ENCODE measurements at regions not wholly inside any gene's neighbourhood (a gene's known extent, or its start where the extent isn't known, plus 50 kb on each side); places are given as distances from the start of the nearest gene placed in this dataset.

DNA sequence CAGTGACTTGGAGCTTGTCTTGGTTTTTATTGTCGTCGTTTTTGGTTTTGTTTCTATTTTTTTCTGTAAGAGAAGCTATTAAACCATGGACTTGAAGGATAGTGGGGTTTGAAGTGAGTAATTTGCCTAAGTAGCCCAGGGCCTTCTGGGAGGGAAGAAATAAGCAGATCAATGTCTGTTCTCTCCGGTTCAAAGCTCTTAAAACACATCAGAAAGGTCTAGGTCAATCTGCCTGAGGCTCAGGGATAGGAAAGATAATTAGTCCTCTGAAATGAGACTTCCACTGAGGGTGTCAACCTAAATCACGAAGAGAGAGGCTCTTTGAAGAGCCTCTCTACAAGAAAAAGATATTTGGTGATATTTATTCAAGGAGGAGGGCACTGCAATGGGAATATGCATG is 178.0 kb downstream of the MATN1 start:
- Histone ChIP-seq H3K4me2 (ENCODE audit: control insufficient read depth, insufficient read depth) (no peak overlapping the region), H4K20me1 (ENCODE audit: control insufficient read depth, insufficient read depth) (no peaks in the 10 kb centered on the region), H3K36me3 (ENCODE audit: control insufficient read depth in 2 of 2, insufficient read depth in 2 of 2, low read length in 1 of 2) (no peaks in the 10 kb centered on the region), H3K27me3 (replicated peaks in 1 of 2; ENCODE audit: control insufficient read depth in 2 of 2, insufficient read depth in 2 of 2, low read length in 1 of 2) (no peaks in the 10 kb centered on the region), H3K79me2 (ENCODE audit: control insufficient read depth, insufficient read depth, low read length) (no peaks in the 10 kb centered on the region), H3K9ac (ENCODE audit: control insufficient read depth, insufficient read depth, low read length) (no peak overlapping the region), H3K27ac (ENCODE audit: control insufficient read depth, insufficient read depth) (no peak overlapping the region), H2AFZ (ENCODE audit: control insufficient read depth, low read depth, low read length) (no peak overlapping the region), H3K4me3 (no peak overlapping the region), H3K9me3 (replicated peaks; ENCODE audit: control insufficient read depth, insufficient read depth, low read length) (no peaks in the 10 kb centered on the region; the same call in 2 of the 3 replicates), H3K4me1 (ENCODE audit: control insufficient read depth, insufficient read depth, low read length) (no peaks in the 10 kb centered on the region)
- in situ Hi-C loops (cut with MboI), result no loop called here
- ChIA-PET SMC1A (ENCODE audit: uncharacterized antibody, unreplicated experiment) (interaction anchor here (0.8 to 1.8 kb wide), 2 partner anchors 11 to 12 kb away, joined by 3 to 5 read pairs; no protein-coding TSS in a partner anchor), CTCF (no interaction called here), POLR2A (no interaction called here), RAD21 (ENCODE audit: unreplicated experiment) (no interaction called here)
- ATAC-seq (no peak), DNase-seq (ENCODE audit: low read depth, low spot score) (no peak), FAIRE-seq (no peak)
- 0% methylated on average over 4 of the region's 4 CpGs for WGBS (ENCODE audit: insufficient coverage, insufficient replicate concordance, low lambda C conversion rate, missing lambda C conversion rate)
- no TSS peak for BruUV-seq (replicated peaks)
- intact Hi-C loops (cut with micrococcal nuclease; ENCODE audit: unreplicated experiment), result no loop called here
- no peak for TF ChIP-seq SUZ12 (IDR thresholded peaks at IDR 0.05; ENCODE audit: unreplicated experiment)
- no peak for TF ChIP-seq CHD4 (IDR thresholded peaks at IDR 0.05)
- no peak for TF ChIP-seq RBBP5 (conservative IDR thresholded peaks at IDR 0.05)
- TF ChIP-seq, protein P1, sequence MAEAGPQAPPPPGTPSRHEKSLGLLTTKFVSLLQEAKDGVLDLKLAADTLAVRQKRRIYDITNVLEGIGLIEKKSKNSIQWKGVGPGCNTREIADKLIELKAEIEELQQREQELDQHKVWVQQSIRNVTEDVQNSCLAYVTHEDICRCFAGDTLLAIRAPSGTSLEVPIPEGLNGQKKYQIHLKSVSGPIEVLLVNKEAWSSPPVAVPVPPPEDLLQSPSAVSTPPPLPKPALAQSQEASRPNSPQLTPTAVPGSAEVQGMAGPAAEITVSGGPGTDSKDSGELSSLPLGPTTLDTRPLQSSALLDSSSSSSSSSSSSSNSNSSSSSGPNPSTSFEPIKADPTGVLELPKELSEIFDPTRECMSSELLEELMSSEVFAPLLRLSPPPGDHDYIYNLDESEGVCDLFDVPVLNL (IDR thresholded peaks at IDR 0.05; ENCODE audit: low read depth, low read length), result no peak
- no peak for TF ChIP-seq YBX1 (IDR thresholded peaks at IDR 0.05)
- no peak for TF ChIP-seq SRF (IDR thresholded peaks at IDR 0.05; ENCODE audit: low read depth in 2 of 2, low read length in 2 of 2)
- no peak for TF ChIP-seq RUNX3 (IDR thresholded peaks at IDR 0.05; ENCODE audit: low read length)
- TF ChIP-seq TARDBP (IDR thresholded peaks at IDR 0.05; ENCODE audit: borderline replicate concordance), result no peak
- no peak for TF ChIP-seq IKZF1 (conservative IDR thresholded peaks at IDR 0.05)
- TF ChIP-seq CHD1 (IDR thresholded peaks at IDR 0.05; ENCODE audit: low read depth, low read length), result no peak
- no peak for TF ChIP-seq ATF7 (IDR thresholded peaks at IDR 0.05; ENCODE audit: low read depth)
- TF ChIP-seq ZNF384 (IDR thresholded peaks at IDR 0.05; ENCODE audit: borderline replicate concordance, low read depth, low read length), result no peak
- TF ChIP-seq KLF5 (IDR thresholded peaks at IDR 0.05; ENCODE audit: partially characterized antibody), result no peak
